ENCODE measurements at regions not wholly inside any gene's neighbourhood (a gene's known extent, or its start where the extent isn't known, plus 50 kb on each side); places are given as distances from the start of the nearest gene placed in this dataset.

DNA sequence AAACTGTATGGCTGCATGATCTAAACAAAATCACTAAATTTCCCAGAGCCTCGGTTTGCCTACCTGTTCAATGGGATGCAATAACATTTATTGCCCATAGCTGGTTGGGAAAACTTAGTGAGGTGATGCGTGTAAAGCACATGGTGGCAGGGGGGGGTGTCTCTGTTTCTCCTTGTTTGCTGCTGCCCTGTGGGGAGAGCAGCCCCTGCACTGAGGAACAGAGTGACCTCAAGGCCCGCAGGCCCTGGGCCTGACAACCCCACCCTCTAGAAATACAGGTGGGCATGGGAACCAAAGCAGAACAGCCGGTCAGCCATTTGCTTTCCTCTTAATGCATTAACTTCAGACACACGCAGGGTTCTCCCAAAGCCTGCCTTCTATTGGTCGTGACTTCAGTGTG is 55.1 kb upstream of the SLC66A3 start:
- TF ChIP-seq, protein P1, sequence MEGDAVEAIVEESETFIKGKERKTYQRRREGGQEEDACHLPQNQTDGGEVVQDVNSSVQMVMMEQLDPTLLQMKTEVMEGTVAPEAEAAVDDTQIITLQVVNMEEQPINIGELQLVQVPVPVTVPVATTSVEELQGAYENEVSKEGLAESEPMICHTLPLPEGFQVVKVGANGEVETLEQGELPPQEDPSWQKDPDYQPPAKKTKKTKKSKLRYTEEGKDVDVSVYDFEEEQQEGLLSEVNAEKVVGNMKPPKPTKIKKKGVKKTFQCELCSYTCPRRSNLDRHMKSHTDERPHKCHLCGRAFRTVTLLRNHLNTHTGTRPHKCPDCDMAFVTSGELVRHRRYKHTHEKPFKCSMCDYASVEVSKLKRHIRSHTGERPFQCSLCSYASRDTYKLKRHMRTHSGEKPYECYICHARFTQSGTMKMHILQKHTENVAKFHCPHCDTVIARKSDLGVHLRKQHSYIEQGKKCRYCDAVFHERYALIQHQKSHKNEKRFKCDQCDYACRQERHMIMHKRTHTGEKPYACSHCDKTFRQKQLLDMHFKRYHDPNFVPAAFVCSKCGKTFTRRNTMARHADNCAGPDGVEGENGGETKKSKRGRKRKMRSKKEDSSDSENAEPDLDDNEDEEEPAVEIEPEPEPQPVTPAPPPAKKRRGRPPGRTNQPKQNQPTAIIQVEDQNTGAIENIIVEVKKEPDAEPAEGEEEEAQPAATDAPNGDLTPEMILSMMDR (IDR thresholded peaks at IDR 0.05; ENCODE audit: low read depth, low read length) = no peak
- no peak for TF ChIP-seq POLR2A (IDR thresholded peaks at IDR 0.05; ENCODE audit: extremely low read depth, insufficient read length)

Measured in NB4 (cell line).